Hematopoietic multipotent progenitor cell (in vitro differentiated cells): ENCODE measurements at regions not wholly inside any gene's neighbourhood (a gene's known extent, or its start where the extent isn't known, plus 50 kb on each side); places are given as distances from the start of the nearest gene placed in this dataset.
"Not testable (repeated sequence)": the region's sequence is repeated elsewhere in the genome, so short reads cannot be mapped to it uniquely, and the experiment has no call there.

Experiments
- DNase-seq, 3 donors: peaks; one replicate each; pipeline ENCODE4 v3.0.0-alpha.2; 2011 to 2015; ENCODE audit warnings: low read depth in 2 of 3, low spot score in 2 of 3

GRCh38 chr3:105093371-105094252 lies 273.1 kb upstream of the ALCAM start:
- DNase-seq, result no peak

- DNase-seq, result no peak
Observed at GRCh38 chr3:105094588-105094987, 272.1 kb upstream of the ALCAM start.

GRCh38 chr3:105096071-105096470 lies 270.6 kb upstream of the ALCAM start:
- no peak for DNase-seq

- DNase-seq, result no peak
Observed at GRCh38 chr3:105101603-105102002, 265.1 kb upstream of the ALCAM start.

GRCh38 chr3:105103139-105103538 lies 263.6 kb upstream of the ALCAM start:
- DNase-seq, result no peak

GRCh38 chr3:105108823-105109222 lies 257.9 kb upstream of the ALCAM start:
- no peak for DNase-seq

- DNase-seq, result no peak
Observed at GRCh38 chr3:105118905-105119304, 247.8 kb upstream of the ALCAM start.

- DNase-seq, result no peak
Observed at GRCh38 chr3:105119801-105120340, 246.8 kb upstream of the ALCAM start.

GRCh38 chr3:105130911-105131310 lies 235.8 kb upstream of the ALCAM start:
- no peak for DNase-seq

- no peak for DNase-seq
Observed at GRCh38 chr3:105137911-105138310, 228.8 kb upstream of the ALCAM start.

GRCh38 chr3:105139881-105140560 lies 226.7 kb upstream of the ALCAM start:
- peak in 1 of 3 donors; percentile 42 for DNase-seq

GRCh38 chr3:105140899-105141367 lies 225.8 kb upstream of the ALCAM start:
- no peak for DNase-seq

GRCh38 chr3:105144837-105145236 lies 221.9 kb upstream of the ALCAM start:
- no peak for DNase-seq

- no peak for DNase-seq
Observed at GRCh38 chr3:105145511-105145910, 221.2 kb upstream of the ALCAM start.

- not testable (repeated sequence) for DNase-seq
Observed at GRCh38 chr3:105149197-105149596, 217.5 kb upstream of the ALCAM start.

- no peak for DNase-seq
Observed at GRCh38 chr3:105152987-105153386, 213.7 kb upstream of the ALCAM start.

- DNase-seq, result no peak
Observed at GRCh38 chr3:105154692-105155091, 212.0 kb upstream of the ALCAM start.

GRCh38 chr3:105157067-105157765 lies 209.5 kb upstream of the ALCAM start:
- no peak for DNase-seq

- DNase-seq, result no peak
Observed at GRCh38 chr3:105157766-105158085, 209.0 kb upstream of the ALCAM start.

- DNase-seq, result peak in 1 of 3 donors; percentile 4
Observed at GRCh38 chr3:105158286-105158685, 208.4 kb upstream of the ALCAM start.

- no peak for DNase-seq
Observed at GRCh38 chr3:105162448-105162847, 204.3 kb upstream of the ALCAM start.
